ENCODE measurements at regions not wholly inside any gene's neighbourhood (a gene's known extent, or its start where the extent isn't known, plus 50 kb on each side); places are given as distances from the start of the nearest gene placed in this dataset.
"Not testable (repeated sequence)": the region's sequence is repeated elsewhere in the genome, so short reads cannot be mapped to it uniquely, and the experiment has no call there.

DNA sequence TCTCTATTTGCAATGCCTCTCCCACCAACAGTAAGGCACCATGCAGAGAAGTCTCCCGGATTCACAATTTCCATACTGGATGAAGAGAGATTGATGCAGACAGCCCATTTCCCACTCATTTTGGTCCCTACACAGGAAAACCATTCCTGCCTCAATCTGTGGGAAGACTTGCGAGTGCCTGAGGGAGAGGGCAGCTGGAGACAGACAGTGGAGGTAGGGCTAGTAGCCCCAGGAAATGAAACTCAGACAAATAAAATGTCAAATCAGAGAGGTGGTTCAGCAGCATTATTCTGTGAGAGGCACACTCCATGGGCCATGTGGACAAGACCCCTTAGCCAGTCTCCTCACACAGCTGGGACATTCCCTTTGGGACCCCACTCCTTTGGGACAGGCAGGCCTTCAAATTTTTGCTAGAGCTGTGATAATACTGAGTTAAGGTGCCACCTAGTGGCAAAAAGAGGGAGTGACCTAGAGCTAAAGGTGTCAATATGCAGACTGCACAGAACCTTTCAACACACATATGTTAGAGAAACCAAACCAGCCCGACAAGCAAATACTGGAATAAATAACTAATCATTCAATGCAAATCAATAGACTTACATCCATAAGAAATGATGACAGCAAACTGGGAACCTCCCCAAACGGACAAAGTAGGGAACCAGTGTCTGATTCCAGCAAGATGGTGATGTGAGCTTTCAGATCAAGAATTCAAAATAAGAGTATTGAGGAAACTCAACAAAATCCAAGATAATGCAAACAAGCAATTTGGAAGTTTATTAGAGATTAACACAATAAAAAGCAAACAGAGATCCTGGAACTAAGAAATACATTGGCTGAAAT lies 1865.3 kb upstream of the AGA start:
- H3K4me1 ChIP-seq (ENCODE audit: control insufficient read depth, insufficient read depth, low read length, unreplicated experiment) = no peaks in the 10 kb centered on the region
- no peaks in the 10 kb centered on the region for H3K27me3 ChIP-seq (ENCODE audit: insufficient read depth, low read length)
- no peaks in the 10 kb centered on the region for H3K36me3 ChIP-seq (ENCODE audit: insufficient read depth, low read length)
- H2AFZ ChIP-seq (ENCODE audit: low read length, unreplicated experiment) = no peak overlapping the region
- no peak overlapping the region for H3K27ac ChIP-seq (ENCODE audit: low read depth, low read length)
- no peak overlapping the region for H3K4me3 ChIP-seq (ENCODE audit: low read depth, low read length)
- no peaks in the 10 kb centered on the region for H3K79me2 ChIP-seq (ENCODE audit: control insufficient read depth, insufficient read depth, low read length, unreplicated experiment)

DNA sequence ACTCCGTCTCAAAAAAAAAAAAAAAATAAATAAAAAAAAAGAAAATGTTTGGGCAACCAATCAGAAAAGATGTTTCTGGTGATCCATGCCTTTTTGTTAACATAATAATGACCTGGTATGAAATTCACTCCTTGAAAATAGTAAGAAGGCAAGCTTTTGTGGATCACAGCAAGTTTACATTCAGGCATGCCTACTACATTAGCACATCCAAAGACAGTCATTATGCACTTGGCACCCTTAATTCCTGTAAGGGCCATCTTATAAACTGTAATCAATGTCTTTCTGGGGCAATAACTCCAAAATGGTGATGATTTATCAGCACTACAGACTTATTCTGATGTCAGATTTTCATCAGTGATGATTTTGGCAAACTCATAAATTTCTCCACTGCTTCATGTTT lies 1871.6 kb upstream of the AGA start:
- H3K27ac ChIP-seq (ENCODE audit: low read depth, low read length) = no peak overlapping the region
- H3K36me3 ChIP-seq (ENCODE audit: insufficient read depth, low read length) = no peaks in the 10 kb centered on the region
- H3K4me1 ChIP-seq (ENCODE audit: control insufficient read depth, insufficient read depth, low read length, unreplicated experiment) = no peaks in the 10 kb centered on the region
- no peak overlapping the region for H2AFZ ChIP-seq (ENCODE audit: low read length, unreplicated experiment)
- no peak overlapping the region for H3K4me3 ChIP-seq (ENCODE audit: low read depth, low read length)
- H3K79me2 ChIP-seq (ENCODE audit: control insufficient read depth, insufficient read depth, low read length, unreplicated experiment) = no peaks in the 10 kb centered on the region
- no peaks in the 10 kb centered on the region for H3K27me3 ChIP-seq (ENCODE audit: insufficient read depth, low read length)

- Histone ChIP-seq H3K79me2 (ENCODE audit: control insufficient read depth, insufficient read depth, low read length, unreplicated experiment) (no peaks in the 10 kb centered on the region), H3K36me3 (ENCODE audit: insufficient read depth, low read length) (no peaks in the 10 kb centered on the region), H3K4me1 (ENCODE audit: control insufficient read depth, insufficient read depth, low read length, unreplicated experiment) (no peaks in the 10 kb centered on the region), H2AFZ (ENCODE audit: low read length, unreplicated experiment) (no peak overlapping the region), H3K4me3 (ENCODE audit: low read depth, low read length) (no peak overlapping the region), H3K27me3 (ENCODE audit: insufficient read depth, low read length) (no peaks in the 10 kb centered on the region), H3K27ac (ENCODE audit: low read depth, low read length) (no peak overlapping the region)
Observed at GRCh38 chr4:179325181-179325580, 1882.9 kb upstream of the AGA start.

DNA sequence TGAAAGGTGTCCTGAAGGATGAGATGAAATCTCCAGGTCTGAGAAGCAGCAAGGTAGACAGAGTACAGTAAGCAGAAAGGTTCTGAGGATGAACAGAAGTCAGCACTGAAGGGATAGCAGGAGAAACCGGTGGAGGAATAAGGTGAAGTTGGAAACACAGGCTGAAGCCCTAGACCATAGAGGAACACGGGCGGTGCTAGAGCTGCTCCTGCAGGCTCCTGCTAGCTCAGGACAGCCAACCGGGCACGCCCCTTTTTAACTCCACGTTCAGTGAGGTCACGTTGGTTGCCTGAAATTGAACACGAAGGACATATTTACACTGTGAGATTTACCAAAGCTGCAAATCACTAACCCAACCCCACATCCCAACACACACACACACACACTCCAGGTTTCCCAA lies 1886.4 kb upstream of the AGA start:
- no peaks in the 10 kb centered on the region for H3K4me1 ChIP-seq (ENCODE audit: control insufficient read depth, insufficient read depth, low read length, unreplicated experiment)
- no peaks in the 10 kb centered on the region for H3K79me2 ChIP-seq (ENCODE audit: control insufficient read depth, insufficient read depth, low read length, unreplicated experiment)
- H3K27me3 ChIP-seq (ENCODE audit: insufficient read depth, low read length) = no peaks in the 10 kb centered on the region
- H3K36me3 ChIP-seq (ENCODE audit: insufficient read depth, low read length) = no peaks in the 10 kb centered on the region
- H3K27ac ChIP-seq (ENCODE audit: low read depth, low read length) = no peak overlapping the region
- H2AFZ ChIP-seq (ENCODE audit: low read length, unreplicated experiment) = no peak overlapping the region
- H3K4me3 ChIP-seq (ENCODE audit: low read depth, low read length) = no peak overlapping the region

DNA sequence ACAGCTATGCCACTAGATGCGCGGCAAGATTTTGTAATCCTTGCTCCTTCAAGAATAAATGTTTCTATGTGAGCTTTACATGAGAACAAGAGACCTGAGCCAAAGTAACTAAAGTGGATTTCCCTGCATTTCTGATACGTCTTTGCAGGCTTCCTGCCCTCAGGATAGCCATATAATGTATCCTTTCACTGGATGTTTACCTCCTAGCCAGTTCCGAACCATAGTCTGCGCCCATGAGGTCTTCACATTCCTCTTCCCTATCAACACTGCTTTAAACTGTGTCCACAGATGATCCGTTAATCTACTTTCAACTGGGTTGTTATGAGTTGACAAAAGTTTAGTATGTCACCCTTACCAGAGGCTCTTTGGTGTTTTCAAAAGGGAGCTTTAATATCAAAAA lies 1889.1 kb upstream of the AGA start:
- Histone ChIP-seq H3K36me3 (ENCODE audit: insufficient read depth, low read length) (no peaks in the 10 kb centered on the region), H3K79me2 (ENCODE audit: control insufficient read depth, insufficient read depth, low read length, unreplicated experiment) (no peaks in the 10 kb centered on the region), H2AFZ (ENCODE audit: low read length, unreplicated experiment) (no peak overlapping the region), H3K27ac (ENCODE audit: low read depth, low read length) (no peak overlapping the region), H3K4me1 (ENCODE audit: control insufficient read depth, insufficient read depth, low read length, unreplicated experiment) (no peaks in the 10 kb centered on the region), H3K4me3 (ENCODE audit: low read depth, low read length) (no peak overlapping the region), H3K27me3 (ENCODE audit: insufficient read depth, low read length) (no peaks in the 10 kb centered on the region)

DNA sequence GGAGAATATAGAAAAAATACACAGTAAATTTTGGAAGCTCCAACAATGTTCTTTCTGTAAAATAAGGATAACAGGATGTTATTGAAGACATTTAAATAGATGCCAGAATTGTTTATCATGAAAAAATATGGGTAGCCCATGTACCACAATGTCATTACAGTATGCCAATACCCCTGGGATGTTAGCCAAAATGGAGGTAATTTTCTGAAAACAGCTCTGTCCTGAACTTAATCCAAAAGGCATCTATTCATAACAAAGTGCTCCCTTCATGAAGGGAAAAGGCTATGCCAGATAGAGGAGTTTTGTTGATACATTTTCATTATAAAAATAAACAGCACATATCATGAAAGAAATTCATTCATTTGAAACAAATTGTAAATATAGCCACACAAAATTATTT lies 1902.6 kb upstream of the AGA start:
- H3K4me1 ChIP-seq (ENCODE audit: control insufficient read depth, insufficient read depth, low read length, unreplicated experiment) = no peaks in the 10 kb centered on the region

GRCh38 chr4:179352221-179352620 lies 1910.0 kb upstream of the AGA start:
- Histone ChIP-seq H3K36me3 (ENCODE audit: insufficient read depth, low read length) (no peaks in the 10 kb centered on the region), H3K27ac (ENCODE audit: low read depth, low read length) (no peak overlapping the region), H3K79me2 (ENCODE audit: control insufficient read depth, insufficient read depth, low read length, unreplicated experiment) (no peaks in the 10 kb centered on the region), H2AFZ (ENCODE audit: low read length, unreplicated experiment) (no peak overlapping the region), H3K4me1 (ENCODE audit: control insufficient read depth, insufficient read depth, low read length, unreplicated experiment) (no peaks in the 10 kb centered on the region), H3K4me3 (ENCODE audit: low read depth, low read length) (no peak overlapping the region), H3K27me3 (ENCODE audit: insufficient read depth, low read length) (no peaks in the 10 kb centered on the region)

More for the DNA sequence above, 1902.6 kb upstream of the AGA start:
- no peaks in the 10 kb centered on the region for H3K79me2 ChIP-seq (ENCODE audit: control insufficient read depth, insufficient read depth, low read length, unreplicated experiment)
- no peaks in the 10 kb centered on the region for H3K27me3 ChIP-seq (ENCODE audit: insufficient read depth, low read length)
- no peaks in the 10 kb centered on the region for H3K36me3 ChIP-seq (ENCODE audit: insufficient read depth, low read length)
- no peak overlapping the region for H3K27ac ChIP-seq (ENCODE audit: low read depth, low read length)
- H2AFZ ChIP-seq (ENCODE audit: low read length, unreplicated experiment) = no peak overlapping the region
- no peak overlapping the region for H3K4me3 ChIP-seq (ENCODE audit: low read depth, low read length)

DNA sequence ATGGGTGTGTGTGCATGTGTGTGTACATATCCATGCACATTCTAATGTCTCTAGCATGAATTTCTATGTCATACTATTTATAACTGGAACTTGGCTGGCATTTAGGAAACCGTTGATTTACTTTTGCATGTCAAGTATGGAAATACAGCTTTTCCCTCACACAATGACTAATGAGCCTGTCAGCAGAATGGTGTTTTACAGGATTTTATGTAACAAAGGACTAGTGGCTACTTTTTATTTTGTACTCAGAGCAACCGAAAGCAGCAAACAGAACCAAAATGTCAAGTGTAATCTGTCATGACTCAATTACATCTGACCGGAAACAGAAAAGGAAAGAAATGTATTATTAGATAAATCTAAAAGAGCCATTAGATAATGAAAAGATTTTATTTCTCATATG lies 1911.5 kb upstream of the AGA start:
- Histone ChIP-seq H3K27me3 (ENCODE audit: insufficient read depth, low read length) (no peaks in the 10 kb centered on the region), H3K79me2 (ENCODE audit: control insufficient read depth, insufficient read depth, low read length, unreplicated experiment) (no peaks in the 10 kb centered on the region), H3K4me1 (ENCODE audit: control insufficient read depth, insufficient read depth, low read length, unreplicated experiment) (no peaks in the 10 kb centered on the region), H2AFZ (ENCODE audit: low read length, unreplicated experiment) (no peak overlapping the region), H3K27ac (ENCODE audit: low read depth, low read length) (no peak overlapping the region), H3K4me3 (ENCODE audit: low read depth, low read length) (no peak overlapping the region), H3K36me3 (ENCODE audit: insufficient read depth, low read length) (no peaks in the 10 kb centered on the region)

DNA sequence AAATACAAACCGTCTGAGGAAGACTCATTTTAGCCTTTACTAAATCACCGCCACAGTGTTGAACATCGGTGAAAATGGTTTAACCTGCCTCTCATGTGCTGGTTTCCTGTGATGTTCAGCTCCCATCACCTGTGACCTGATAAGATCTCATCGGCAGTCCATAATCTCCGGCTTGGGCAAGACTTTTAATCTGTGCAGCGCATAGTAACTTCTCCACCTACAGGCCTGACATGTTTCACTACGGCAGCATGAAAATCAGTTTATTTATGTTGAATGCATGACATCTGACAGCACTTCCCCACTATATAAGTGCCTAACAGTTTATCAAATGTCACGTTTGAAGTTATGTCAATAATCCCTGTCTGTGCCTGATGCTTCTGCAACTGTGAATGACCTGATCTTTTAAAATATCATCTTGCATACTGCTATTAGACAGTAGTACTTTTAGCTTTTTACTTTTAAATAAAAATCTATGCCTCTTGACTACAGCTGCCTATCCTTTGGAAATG lies 1919.8 kb upstream of the AGA start:
- Histone ChIP-seq H3K4me1 (ENCODE audit: control insufficient read depth, insufficient read depth, low read length, unreplicated experiment) (no peaks in the 10 kb centered on the region), H3K36me3 (ENCODE audit: insufficient read depth, low read length) (no peaks in the 10 kb centered on the region), H3K79me2 (ENCODE audit: control insufficient read depth, insufficient read depth, low read length, unreplicated experiment) (no peaks in the 10 kb centered on the region), H3K4me3 (ENCODE audit: low read depth, low read length) (no peak overlapping the region), H3K27me3 (ENCODE audit: insufficient read depth, low read length) (no peaks in the 10 kb centered on the region), H3K27ac (ENCODE audit: low read depth, low read length) (no peak overlapping the region), H2AFZ (ENCODE audit: low read length, unreplicated experiment) (no peak overlapping the region)

GRCh38 chr4:179365932-179366331 lies 1923.7 kb upstream of the AGA start:
- not testable (repeated sequence) for H2AFZ ChIP-seq (ENCODE audit: low read length, unreplicated experiment)

GRCh38 chr4:179372242-179372641 lies 1930.0 kb upstream of the AGA start:
- no peak overlapping the region for H3K4me3 ChIP-seq (ENCODE audit: low read depth, low read length)
- no peaks in the 10 kb centered on the region for H3K79me2 ChIP-seq (ENCODE audit: control insufficient read depth, insufficient read depth, low read length, unreplicated experiment)
- H3K36me3 ChIP-seq (ENCODE audit: insufficient read depth, low read length) = no peaks in the 10 kb centered on the region
- H3K27me3 ChIP-seq (ENCODE audit: insufficient read depth, low read length) = no peaks in the 10 kb centered on the region
- H2AFZ ChIP-seq (ENCODE audit: low read length, unreplicated experiment) = no peak overlapping the region
- H3K27ac ChIP-seq (ENCODE audit: low read depth, low read length) = no peak overlapping the region
- no peaks in the 10 kb centered on the region for H3K4me1 ChIP-seq (ENCODE audit: control insufficient read depth, insufficient read depth, low read length, unreplicated experiment)

More at GRCh38 chr4:179365932-179366331, 1923.7 kb upstream of the AGA start:
- H3K4me3 ChIP-seq (ENCODE audit: low read depth, low read length); H3K27ac ChIP-seq (ENCODE audit: low read depth, low read length); H3K36me3 ChIP-seq (ENCODE audit: insufficient read depth, low read length); H3K79me2 ChIP-seq (ENCODE audit: control insufficient read depth, insufficient read depth, low read length, unreplicated experiment); H3K4me1 ChIP-seq (ENCODE audit: control insufficient read depth, insufficient read depth, low read length, unreplicated experiment); H3K27me3 ChIP-seq (ENCODE audit: insufficient read depth, low read length): not testable (repeated sequence)
